ENCODE measurements at regions not wholly inside any gene's neighbourhood (a gene's known extent, or its start where the extent isn't known, plus 50 kb on each side); places are given as distances from the start of the nearest gene placed in this dataset.

GRCh38 chr6:130744576-130745366 lies 82.4 kb upstream of the SMLR1 start:
- H3K4me3 Mint-ChIP-seq, result no peak overlapping the region
- H4K20me1 ChIP-seq (ENCODE audit: low read depth), result no peaks in the 10 kb centered on the region

GRCh38 chr6:130748041-130748440 lies 79.2 kb upstream of the SMLR1 start:
- no peak for DNase-seq (ENCODE audit: low spot score)
- Histone ChIP-seq H3K27me3 (no peaks in the 10 kb centered on the region), H4K20me1 (ENCODE audit: low read depth) (no peaks in the 10 kb centered on the region), H3K4me1 (peaks cover 4% of the 10 kb centered on the region), H3K9ac (no peak overlapping the region), H3K9me3 (ENCODE audit: low read depth) (no peaks in the 10 kb centered on the region), H3K79me2 (ENCODE audit: low read depth) (no peaks in the 10 kb centered on the region), H3K27ac (no peak overlapping the region), H3K4me3 (no peak overlapping the region), H3K36me3 (no peaks in the 10 kb centered on the region), H3K4me2 (no peak overlapping the region), H2AFZ (replicated peaks) (no peak overlapping the region), H3F3A (ENCODE audit: low read depth) (peaks cover 12% of the 10 kb centered on the region)
- Mint-ChIP-seq H3K4me1 (peaks cover 26% of the 10 kb centered on the region), H3K36me3 (peaks cover 4% of the 10 kb centered on the region), H3K27ac (no peak overlapping the region), H3K4me3 (no peak overlapping the region), H3K9me3 (peaks cover 7% of the 10 kb centered on the region), H3K27me3 (ENCODE audit: insufficient read depth, low read depth) (no peaks in the 10 kb centered on the region)
- no peak for TF ChIP-seq CTCF (IDR thresholded peaks at IDR 0.05)

More at GRCh38 chr6:130744576-130745366, 82.4 kb upstream of the SMLR1 start:
- H3K9ac ChIP-seq, result no peak overlapping the region
- peak; percentile 54 for DNase-seq (ENCODE audit: low spot score)
- Mint-ChIP-seq H3K36me3 (peaks cover 3% of the 10 kb centered on the region), H3K4me1 (peaks cover 37% of the 10 kb centered on the region), H3K9me3 (peaks cover 11% of the 10 kb centered on the region), H3K27me3 (ENCODE audit: insufficient read depth, low read depth) (no peaks in the 10 kb centered on the region), H3K27ac (peak overlapping the region; percentile 66)
- no peaks in the 10 kb centered on the region for H3K79me2 ChIP-seq (ENCODE audit: low read depth)
- TF ChIP-seq CTCF (IDR thresholded peaks at IDR 0.05) (no peak), EZH2phosphoT487 (IDR thresholded peaks at IDR 0.05) (no peak), EZH2 (IDR thresholded peaks at IDR 0.05) (no peak)
- peaks cover 15% of the 10 kb centered on the region for H3K4me1 ChIP-seq
- H3K4me3 ChIP-seq, result no peak overlapping the region
- H2AFZ ChIP-seq (replicated peaks), result no peak overlapping the region
- no peaks in the 10 kb centered on the region for H3K27me3 ChIP-seq
- no peak overlapping the region for H3K27ac ChIP-seq
- no peak overlapping the region for H3K4me2 ChIP-seq
- H3F3A ChIP-seq (ENCODE audit: low read depth), result peaks cover 12% of the 10 kb centered on the region
- no peaks in the 10 kb centered on the region for H3K36me3 ChIP-seq
- no peaks in the 10 kb centered on the region for H3K9me3 ChIP-seq (ENCODE audit: low read depth)

GRCh38 chr6:130749402-130749801 lies 77.8 kb upstream of the SMLR1 start:
- H4K20me1 ChIP-seq (ENCODE audit: low read depth), result no peaks in the 10 kb centered on the region
- peaks cover 4% of the 10 kb centered on the region for H3K4me1 ChIP-seq
- DNase-seq (ENCODE audit: low spot score), result peak; percentile 36
- peaks cover 8% of the 10 kb centered on the region for H3F3A ChIP-seq (ENCODE audit: low read depth)
- H3K9me3 ChIP-seq (ENCODE audit: low read depth), result no peaks in the 10 kb centered on the region
- no peak overlapping the region for H2AFZ ChIP-seq (replicated peaks)
- H3K9ac ChIP-seq, result no peak overlapping the region
- H3K4me2 ChIP-seq, result no peak overlapping the region
- no peak overlapping the region for H3K27ac ChIP-seq
- H3K36me3 ChIP-seq, result no peaks in the 10 kb centered on the region
- peaks cover 4% of the 10 kb centered on the region for H3K36me3 Mint-ChIP-seq
- H3K79me2 ChIP-seq (ENCODE audit: low read depth), result no peaks in the 10 kb centered on the region
- H3K9me3 Mint-ChIP-seq, result peaks cover 7% of the 10 kb centered on the region
- no peak overlapping the region for H3K4me3 ChIP-seq
- TF ChIP-seq EZH2 (IDR thresholded peaks at IDR 0.05) (no peak), CTCF (IDR thresholded peaks at IDR 0.05) (peak; percentile 37), EZH2phosphoT487 (IDR thresholded peaks at IDR 0.05) (no peak)
- no peaks in the 10 kb centered on the region for H3K27me3 ChIP-seq
- H3K4me3 Mint-ChIP-seq, result no peak overlapping the region
- H3K4me1 Mint-ChIP-seq, result peaks cover 16% of the 10 kb centered on the region
- no peaks in the 10 kb centered on the region for H3K27me3 Mint-ChIP-seq (ENCODE audit: insufficient read depth, low read depth)
- H3K27ac Mint-ChIP-seq, result no peak overlapping the region
